Esophagus squamous epithelium (tissue), 4 donors: ENCODE measurements at regions not wholly inside any gene's neighbourhood (a gene's known extent, or its start where the extent isn't known, plus 50 kb on each side); places are given as distances from the start of the nearest gene placed in this dataset.
"Not testable (repeated sequence)": the region's sequence is repeated elsewhere in the genome, so short reads cannot be mapped to it uniquely, and the experiment has no call there.

ENCODE experiments used
- POLR2A ChIP-seq, 4 donors: fragments of 450-650 bp; IDR thresholded peaks; one replicate each; pipeline ENCODE4 v1.6.1; 2017; ENCODE audit warnings: antibody characterized with exemption in 4 of 4, mild to moderate bottlenecking in 4 of 4, moderate library complexity in 3 of 4
- TF ChIP-seq, protein P1 (sequence below), 6 experiments: fragments of 450-650 bp in 4 of 6; fragments of 200-600 bp in 2 of 6; sonication (generic) in 2 of 6; IDR thresholded peaks; one replicate each; pipeline ENCODE4 v1.5.1; 2016 to 2019; ENCODE audit warnings: antibody characterized with exemption in 6 of 6, mild to moderate bottlenecking in 4 of 6, moderate library complexity in 4 of 6

DNA sequence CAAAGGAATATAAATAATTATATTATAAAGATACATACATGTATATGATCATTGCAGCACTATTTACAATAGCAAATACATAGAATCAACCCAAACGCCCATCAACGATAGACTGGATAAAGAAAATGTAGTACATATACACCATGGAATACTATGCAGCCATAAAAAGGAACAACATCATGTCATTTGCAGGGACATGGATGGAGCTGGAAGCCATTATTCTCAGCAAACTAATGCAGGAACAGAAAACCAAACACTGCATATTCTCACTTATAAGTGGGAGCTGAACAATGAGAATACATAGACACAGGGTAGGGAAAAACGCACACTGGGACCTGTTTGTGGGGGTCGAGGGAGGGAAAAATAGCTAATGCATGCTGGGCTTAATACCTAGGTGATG lies 120.9 kb upstream of the ZCCHC13 start:
- TF ChIP-seq, protein P1, sequence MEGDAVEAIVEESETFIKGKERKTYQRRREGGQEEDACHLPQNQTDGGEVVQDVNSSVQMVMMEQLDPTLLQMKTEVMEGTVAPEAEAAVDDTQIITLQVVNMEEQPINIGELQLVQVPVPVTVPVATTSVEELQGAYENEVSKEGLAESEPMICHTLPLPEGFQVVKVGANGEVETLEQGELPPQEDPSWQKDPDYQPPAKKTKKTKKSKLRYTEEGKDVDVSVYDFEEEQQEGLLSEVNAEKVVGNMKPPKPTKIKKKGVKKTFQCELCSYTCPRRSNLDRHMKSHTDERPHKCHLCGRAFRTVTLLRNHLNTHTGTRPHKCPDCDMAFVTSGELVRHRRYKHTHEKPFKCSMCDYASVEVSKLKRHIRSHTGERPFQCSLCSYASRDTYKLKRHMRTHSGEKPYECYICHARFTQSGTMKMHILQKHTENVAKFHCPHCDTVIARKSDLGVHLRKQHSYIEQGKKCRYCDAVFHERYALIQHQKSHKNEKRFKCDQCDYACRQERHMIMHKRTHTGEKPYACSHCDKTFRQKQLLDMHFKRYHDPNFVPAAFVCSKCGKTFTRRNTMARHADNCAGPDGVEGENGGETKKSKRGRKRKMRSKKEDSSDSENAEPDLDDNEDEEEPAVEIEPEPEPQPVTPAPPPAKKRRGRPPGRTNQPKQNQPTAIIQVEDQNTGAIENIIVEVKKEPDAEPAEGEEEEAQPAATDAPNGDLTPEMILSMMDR (IDR thresholded peaks at IDR 0.05), result not testable (repeated sequence)
- not testable (repeated sequence) for TF ChIP-seq POLR2A (IDR thresholded peaks at IDR 0.05)
